ENCODE measurements at regions not wholly inside any gene's neighbourhood (a gene's known extent, or its start where the extent isn't known, plus 50 kb on each side); places are given as distances from the start of the nearest gene placed in this dataset.

GRCh38 chr20:22698259-22698842, 114.0 kb upstream of the FOXA2 start:
- Histone ChIP-seq H3K9me3 (ENCODE audit: low read length) (no peaks in the 10 kb centered on the region), H3K27me3 (ENCODE audit: control insufficient read depth in 1 of 2, insufficient read depth in 2 of 2, low read length in 2 of 2) (peaks cover 1 to 7% of the 10 kb centered on the region in 2 experiments; a peak in 2 of 5 replicates), H3K79me2 (ENCODE audit: insufficient read depth, low read length) (no peaks in the 10 kb centered on the region), H4K20me1 (ENCODE audit: insufficient read depth, low read length) (no peaks in the 10 kb centered on the region), H3K27ac (ENCODE audit: extremely low read length, insufficient read depth, low read length) (no peak overlapping the region), H3K9ac (ENCODE audit: insufficient read depth, low read depth, low read length) (no peak overlapping the region), H2AFZ (ENCODE audit: low read length) (no peak overlapping the region), H3K4me3 (replicated peaks in 1 of 3; ENCODE audit: insufficient read depth in 1 of 3, low read depth in 2 of 3, low read length in 3 of 3) (no peak overlapping the region), H3K4me2 (ENCODE audit: low read depth, low read length) (no peak overlapping the region), H3K4me1 (ENCODE audit: insufficient read depth, low read length) (no peaks in the 10 kb centered on the region), H3K36me3 (replicated peaks in 1 of 2; ENCODE audit: control insufficient read depth in 1 of 2, insufficient read depth in 2 of 2, low read length in 2 of 2) (no peaks in the 10 kb centered on the region)
- POLR2A ChIA-PET, result no interaction called here
- CTCF ChIA-PET (ENCODE audit: low intra/inter-chr PET ratio, low total read pairs), result no interaction called here
- TF ChIP-seq MAX (IDR thresholded peaks at IDR 0.05) (no peak), ZNF878 (CRISPR knock-in tag; IDR thresholded peaks at IDR 0.05) (no peak), NCOA1 (CRISPR knock-in tag; IDR thresholded peaks at IDR 0.05) (no peak), ZC3H4 (CRISPR knock-in tag; IDR thresholded peaks at IDR 0.05; ENCODE audit: borderline replicate concordance) (no peak), FOSL2 (CRISPR knock-in tag; IDR thresholded peaks at IDR 0.05) (no peak), TFDP1 (CRISPR knock-in tag; IDR thresholded peaks at IDR 0.05; ENCODE audit: borderline replicate concordance) (no peak), CAMTA2 (CRISPR knock-in tag; IDR thresholded peaks at IDR 0.05; ENCODE audit: borderline replicate concordance) (no peak), ZFAT (CRISPR knock-in tag; conservative IDR thresholded peaks at IDR 0.05) (no peak), ZNF816 (CRISPR knock-in tag; IDR thresholded peaks at IDR 0.05; ENCODE audit: borderline replicate concordance) (no peak), HHEX (CRISPR knock-in tag; IDR thresholded peaks at IDR 0.05) (no peak), NR3C1 (CRISPR knock-in tag; IDR thresholded peaks at IDR 0.05) (no peak), GLMP (CRISPR knock-in tag; IDR thresholded peaks at IDR 0.05; ENCODE audit: borderline replicate concordance) (no peak), ZNF205 (CRISPR knock-in tag; IDR thresholded peaks at IDR 0.05) (no peak), MLLT10 (CRISPR knock-in tag; IDR thresholded peaks at IDR 0.05) (no peak), ZFP62 (CRISPR knock-in tag; IDR thresholded peaks at IDR 0.05) (no peak), RNF219 (CRISPR knock-in tag; IDR thresholded peaks at IDR 0.05) (no peak), KDM5B (CRISPR knock-in tag; IDR thresholded peaks at IDR 0.05; ENCODE audit: borderline replicate concordance) (no peak)
- WGBS (ENCODE audit: low lambda C conversion rate), result under 1% methylated on average over 5 of the region's 5 CpGs
- ATAC-seq (no peak), FAIRE-seq (no peak), DNase-seq (ENCODE audit: low spot score) (no peak)
- intact Hi-C loops (cut with micrococcal nuclease; ENCODE audit: unreplicated experiment) (loop anchor here (10.0 kb wide), 1 partner anchor 376 kb away; no protein-coding TSS in a partner anchor), in situ Hi-C loops (cut with HindIII; ENCODE audit: extremely low pct_ligation_motif_present, low pct_unique_long_range_greater_than_20kb) (loop anchor here (10.0 kb wide), 1 partner anchor 276 kb away; no protein-coding TSS in a partner anchor)
- BruUV-seq (replicated peaks), result no TSS peak

Data from HepG2 (cell line).